Mesenchymal stem cell (in vitro differentiated cells and primary cell): ENCODE measurements at regions not wholly inside any gene's neighbourhood (a gene's known extent, or its start where the extent isn't known, plus 50 kb on each side); places are given as distances from the start of the nearest gene placed in this dataset.
A peak's percentile ranks its signal among the peaks of the same experiment; 100 is the strongest.

Experiments used
- DNase-seq: peaks from one replicate; pipeline ENCODE4 v3.0.0-alpha.2; 2013
- H2AFZ ChIP-seq: one replicate; pipeline ENCODE4 v1.6.1; 2013; ENCODE audit warnings: low read depth, mild to moderate bottlenecking, control low read depth, inconsistent platforms, low read length, moderate library complexity
- H2AK5ac ChIP-seq: 2 replicates; pipeline ENCODE4 v1.6.1; 2013; ENCODE audit warnings: low read length, moderate library complexity, mild to moderate bottlenecking, inconsistent platforms; ENCODE audit not compliant: severe bottlenecking
- H2BK120ac ChIP-seq: one replicate; pipeline ENCODE4 v1.6.1; 2013; ENCODE audit warnings: low read depth, mild to moderate bottlenecking, inconsistent platforms, low read length, moderate library complexity
- H2BK12ac ChIP-seq, 2 experiments: one replicate each; pipeline ENCODE4 v1.6.1; 2013; ENCODE audit warnings: inconsistent platforms in 2 of 2, low read length in 2 of 2, mild to moderate bottlenecking in 2 of 2, moderate library complexity in 2 of 2, control low read depth in 1 of 2
- H2BK15ac ChIP-seq: one replicate; pipeline ENCODE4 v1.6.1; 2013; ENCODE audit warnings: mild to moderate bottlenecking, low read depth, inconsistent platforms; ENCODE audit not compliant: poor library complexity, severe bottlenecking
- H2BK5ac ChIP-seq: 2 replicates; pipeline ENCODE4 v1.6.1; 2013; ENCODE audit warnings: low read depth, mild to moderate bottlenecking, low read length, control low read depth, inconsistent platforms; ENCODE audit not compliant: poor library complexity, severe bottlenecking
- H3K14ac ChIP-seq, 2 experiments: one replicate each; pipeline ENCODE4 v1.6.1; 2013; ENCODE audit warnings: inconsistent platforms in 2 of 2, low read length in 2 of 2, control low read depth in 1 of 2, mild to moderate bottlenecking in 1 of 2, moderate library complexity in 1 of 2
- H3K18ac ChIP-seq, 2 experiments: one replicate each; pipeline ENCODE4 v1.6.1; 2013; ENCODE audit warnings: inconsistent platforms in 2 of 2, low read length in 2 of 2, control low read depth in 1 of 2, low read depth in 1 of 2, mild to moderate bottlenecking in 1 of 2
- H3K23ac ChIP-seq, 2 experiments: one replicate each; pipeline ENCODE4 v1.6.1; 2013; ENCODE audit warnings: inconsistent platforms in 2 of 2, low read length in 2 of 2, mild to moderate bottlenecking in 2 of 2, moderate library complexity in 2 of 2, control low read depth in 1 of 2
- H3K27ac ChIP-seq: 2 replicates; pipeline ENCODE4 v1.5.1; 2013; ENCODE audit warnings: mild to moderate bottlenecking, moderate library complexity, low read length, control low read depth, inconsistent platforms; ENCODE audit not compliant: poor library complexity, severe bottlenecking
- H3K27me3 ChIP-seq, 2 experiments: 2 replicates each; pipeline versions ENCODE4 v1.6.1 to v1.7.0; 2013; ENCODE audit warnings: low read length in 2 of 2, mild to moderate bottlenecking in 2 of 2, moderate library complexity in 2 of 2, control low read depth in 1 of 2, inconsistent platforms in 1 of 2; ENCODE audit not compliant: control insufficient read depth in 1 of 2, insufficient read depth in 1 of 2
- H3K36me3 ChIP-seq, 2 experiments: 2 replicates each; pipeline versions ENCODE4 v1.6.1 to v1.7.0; 2013; ENCODE audit warnings: low read length in 2 of 2, control low read depth in 1 of 2, inconsistent platforms in 1 of 2, low read depth in 1 of 2, mild to moderate bottlenecking in 1 of 2; ENCODE audit not compliant: insufficient read depth in 2 of 2, control insufficient read depth in 1 of 2
- H3K4ac ChIP-seq, 2 experiments: one replicate each; pipeline ENCODE4 v1.6.1; 2013; ENCODE audit warnings: inconsistent platforms in 2 of 2, low read length in 2 of 2, mild to moderate bottlenecking in 2 of 2, moderate library complexity in 2 of 2, control low read depth in 1 of 2, low read depth in 1 of 2
- H3K4me1 ChIP-seq: 2 replicates; pipeline ENCODE4 v1.6.1; 2013; ENCODE audit warnings: low read depth, low read length, control low read depth; ENCODE audit not compliant: control insufficient read depth, insufficient read depth
- H3K4me2 ChIP-seq: 2 replicates; pipeline ENCODE4 v1.6.1; 2013; ENCODE audit warnings: low read length, mild to moderate bottlenecking, inconsistent platforms; ENCODE audit not compliant: poor library complexity, severe bottlenecking
- H3K4me3 ChIP-seq, 2 experiments: 2 replicates each; pipeline versions ENCODE4 v1.5.1 to v1.7.0; 2013; ENCODE audit warnings: low read length in 2 of 2, mild to moderate bottlenecking in 2 of 2, control low read depth in 1 of 2, low read depth in 1 of 2; ENCODE audit not compliant: insufficient read depth in 1 of 2
- H3K79me1 ChIP-seq: replicated peaks from 2 replicates; pipeline ENCODE4 v1.6.1; 2013; ENCODE audit warnings: mild to moderate bottlenecking, control low read depth, low read length, inconsistent platforms; ENCODE audit not compliant: poor library complexity, severe bottlenecking
- H3K9ac ChIP-seq: 2 replicates; pipeline ENCODE4 v1.7.0; 2013; ENCODE audit warnings: mild to moderate bottlenecking, low read length, moderate library complexity
- H3K9me3 ChIP-seq: 2 replicates; pipeline ENCODE4 v1.7.0; 2013; ENCODE audit warnings: mild to moderate bottlenecking, low read length; ENCODE audit not compliant: control insufficient read depth
- H4K8ac ChIP-seq: one replicate; pipeline ENCODE4 v1.6.1; 2013; ENCODE audit warnings: inconsistent platforms, mild to moderate bottlenecking, low read length, moderate library complexity
- H4K91ac ChIP-seq: one replicate; pipeline ENCODE4 v1.6.1; 2013; ENCODE audit warnings: mild to moderate bottlenecking, low read length, inconsistent platforms
- WGBS: methylation state at CpG from one replicate; pipeline ENCODE4 v1.1.7; 2013; ENCODE audit warnings: mixed read lengths; 5-methylcytosine and 5-hydroxymethylcytosine counted together

DNA sequence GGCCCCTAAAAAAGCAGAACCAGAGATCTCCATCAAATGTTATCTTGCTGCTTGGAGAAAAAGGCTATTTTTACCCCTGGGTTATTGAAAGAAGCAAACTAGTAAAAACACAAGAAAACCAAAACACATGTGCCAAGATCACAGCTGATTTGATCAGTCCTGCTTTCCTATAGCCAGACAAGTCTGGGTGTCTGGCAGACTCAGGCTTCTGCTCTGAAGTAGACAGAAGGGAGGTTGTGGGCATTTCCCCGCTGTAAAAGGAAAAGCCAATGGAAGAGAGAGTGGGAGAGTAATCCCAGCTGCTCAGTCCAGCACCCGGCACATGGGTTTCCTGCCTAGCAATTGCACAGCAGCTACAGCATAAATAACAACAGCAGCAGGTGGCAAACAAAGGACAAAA lies 177.9 kb downstream of the PHLDA1 start:
- no peak overlapping the region for H2AFZ ChIP-seq
- H3K27ac ChIP-seq = no peak overlapping the region
- H3K27me3 ChIP-seq = no peaks in the 10 kb centered on the region
- peak overlapping the region; percentile 85 for H2AK5ac ChIP-seq
- no peak overlapping the region for H2BK15ac ChIP-seq
- H3K4me1 ChIP-seq = peaks cover 4% of the 10 kb centered on the region
- 80% methylated on average over 2 of the region's 2 CpGs for WGBS
- H4K91ac ChIP-seq = no peak overlapping the region
- DNase-seq = peak; percentile 46
- H3K9me3 ChIP-seq = no peaks in the 10 kb centered on the region
- no peak overlapping the region for H3K14ac ChIP-seq
- no peak overlapping the region for H3K4me2 ChIP-seq
- H2BK120ac ChIP-seq = no peak overlapping the region
- H3K9ac ChIP-seq = peak overlapping the region; percentile 21
- H4K8ac ChIP-seq = no peak overlapping the region
- no peak overlapping the region for H3K4ac ChIP-seq
- H3K23ac ChIP-seq = no peak overlapping the region
- no peak overlapping the region for H3K4me3 ChIP-seq
- H2BK5ac ChIP-seq = no peak overlapping the region
- no peaks in the 10 kb centered on the region for H3K79me1 ChIP-seq
- no peaks in the 10 kb centered on the region for H3K36me3 ChIP-seq
- no peak overlapping the region for H2BK12ac ChIP-seq
- H3K18ac ChIP-seq = no peak overlapping the region

GRCh38 chr12:75852956-75853355 lies 178.6 kb downstream of the PHLDA1 start:
- Histone ChIP-seq H3K9me3 (no peaks in the 10 kb centered on the region), H2BK15ac (no peak overlapping the region), H3K79me1 (no peaks in the 10 kb centered on the region), H3K23ac (no peak overlapping the region), H4K8ac (no peak overlapping the region), H3K27ac (no peak overlapping the region), H3K4ac (no peak overlapping the region), H3K36me3 (no peaks in the 10 kb centered on the region), H2AFZ (no peak overlapping the region), H3K4me1 (peaks cover 4% of the 10 kb centered on the region), H3K27me3 (no peaks in the 10 kb centered on the region), H3K4me3 (no peak overlapping the region), H3K18ac (no peak overlapping the region), H3K14ac (no peak overlapping the region), H2AK5ac (peak overlapping the region; percentile 78), H3K4me2 (no peak overlapping the region), H2BK120ac (no peak overlapping the region), H2BK5ac (no peak overlapping the region), H4K91ac (no peak overlapping the region), H2BK12ac (no peak overlapping the region), H3K9ac (no peak overlapping the region)
- DNase-seq = no peak
- 0% methylated on average over 1 of the region's 2 CpGs for WGBS

GRCh38 chr12:75852143-75852542 lies 179.4 kb downstream of the PHLDA1 start:
- Histone ChIP-seq H4K91ac (no peak overlapping the region), H3K4me2 (no peak overlapping the region), H2BK15ac (no peak overlapping the region), H3K18ac (no peak overlapping the region), H3K27ac (peak overlapping the region; percentile 52), H3K4me1 (peaks cover 4% of the 10 kb centered on the region), H3K36me3 (no peaks in the 10 kb centered on the region), H4K8ac (no peak overlapping the region), H3K4ac (no peak overlapping the region), H3K23ac (no peak overlapping the region), H3K9me3 (no peaks in the 10 kb centered on the region), H2BK12ac (peak overlapping the region in 1 of 2 experiments; percentile 47), H3K4me3 (no peak overlapping the region), H2AK5ac (no peak overlapping the region), H3K9ac (peak overlapping the region; percentile 40), H3K14ac (no peak overlapping the region), H3K79me1 (no peaks in the 10 kb centered on the region), H2BK5ac (no peak overlapping the region), H2BK120ac (no peak overlapping the region), H2AFZ (no peak overlapping the region), H3K27me3 (no peaks in the 10 kb centered on the region)
- DNase-seq = no peak
- WGBS = 79% methylated on average over 3 of the region's 3 CpGs

DNA sequence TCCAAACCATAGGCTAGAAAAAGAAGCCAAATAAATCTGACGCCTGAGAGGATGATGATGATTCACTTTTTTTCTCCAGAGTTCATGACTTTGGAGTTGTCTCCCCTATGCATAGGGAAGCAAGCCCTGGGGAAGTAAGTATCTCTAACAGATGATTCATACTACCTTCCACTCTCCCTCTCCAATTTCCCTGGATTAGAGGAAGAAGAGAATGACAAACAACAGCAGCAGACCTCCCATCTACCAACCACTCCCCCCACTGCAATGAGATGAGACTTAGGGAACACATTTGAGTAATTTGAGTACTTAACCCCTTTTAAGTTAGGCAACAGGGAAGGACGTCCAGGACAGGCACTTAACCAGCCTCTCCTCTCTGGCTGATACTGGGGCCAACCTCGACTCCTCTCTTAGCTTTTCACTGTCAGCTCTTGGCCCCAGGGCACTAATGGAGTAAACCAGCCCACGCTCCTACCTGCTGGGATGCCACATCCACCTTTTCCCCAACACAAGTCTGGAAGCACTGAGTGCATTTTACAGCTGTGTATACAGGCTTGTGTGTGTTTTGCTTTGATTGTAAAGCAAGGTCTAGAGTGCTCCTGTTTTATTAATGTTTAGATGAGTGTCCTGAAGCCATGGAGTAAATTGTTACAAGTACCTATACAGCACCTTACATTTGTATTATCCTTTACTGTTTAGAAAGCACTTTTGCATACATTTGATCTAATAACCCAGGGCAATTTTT lies 180.7 kb downstream of the PHLDA1 start:
- Histone ChIP-seq H3K9ac (peak overlapping the region; percentile 40), H3K4me2 (no peak overlapping the region), H3K18ac (peak overlapping the region; percentile 7 to 16), H3K27ac (no peak overlapping the region), H2AK5ac (no peak overlapping the region), H3K36me3 (no peaks in the 10 kb centered on the region), H4K91ac (peak overlapping the region; percentile 63), H2BK120ac (no peak overlapping the region), H3K27me3 (no peaks in the 10 kb centered on the region), H3K79me1 (no peaks in the 10 kb centered on the region), H2BK12ac (peak overlapping the region in 1 of 2 experiments; percentile 8), H2AFZ (no peak overlapping the region), H3K4ac (no peak overlapping the region), H3K9me3 (peaks cover 2% of the 10 kb centered on the region), H3K4me3 (no peak overlapping the region), H2BK5ac (no peak overlapping the region), H4K8ac (no peak overlapping the region), H3K4me1 (peaks cover 4% of the 10 kb centered on the region), H3K14ac (no peak overlapping the region), H3K23ac (no peak overlapping the region), H2BK15ac (no peak overlapping the region)
- WGBS = 2% methylated on average over 2 of the region's 4 CpGs
- DNase-seq = peak; percentile 84
